ENCODE measurements at regions not wholly inside any gene's neighbourhood (a gene's known extent, or its start where the extent isn't known, plus 50 kb on each side); places are given as distances from the start of the nearest gene placed in this dataset.

- Histone ChIP-seq H3K27ac (ENCODE audit: low read depth, low read length) (no peak overlapping the region), H3K36me3 (ENCODE audit: control insufficient read depth in 3 of 3, insufficient read depth in 3 of 3, low read length in 3 of 3) (no peaks in the 10 kb centered on the region), H3K4me3 (ENCODE audit: low read length in 3 of 3) (no peak overlapping the region), H3K9me3 (ENCODE audit: control insufficient read depth in 3 of 3, low read length in 3 of 3) (no peaks in the 10 kb centered on the region), H3K4me1 (ENCODE audit: control insufficient read depth in 3 of 3, insufficient read depth in 3 of 3, low read length in 3 of 3) (no peaks in the 10 kb centered on the region), H3K9ac (ENCODE audit: low read depth in 1 of 3, low read length in 3 of 3) (no peak overlapping the region), H3K27me3 (ENCODE audit: control insufficient read depth in 3 of 3, insufficient read depth in 3 of 3, low read length in 3 of 3) (no peaks in the 10 kb centered on the region)
These were observed 189.3 kb upstream of the NOCT start for GRCh38 chr4:138826322-138826721.

- H3K27me3 ChIP-seq (ENCODE audit: control insufficient read depth in 3 of 3, insufficient read depth in 3 of 3, low read length in 3 of 3) = no peaks in the 10 kb centered on the region
- H3K9ac ChIP-seq (ENCODE audit: low read depth in 1 of 3, low read length in 3 of 3) = no peak overlapping the region
- no peaks in the 10 kb centered on the region for H3K9me3 ChIP-seq (ENCODE audit: control insufficient read depth in 3 of 3, low read length in 3 of 3)
- no peak overlapping the region for H3K4me3 ChIP-seq (ENCODE audit: low read length in 3 of 3)
- H3K4me1 ChIP-seq (ENCODE audit: control insufficient read depth in 3 of 3, insufficient read depth in 3 of 3, low read length in 3 of 3) = no peaks in the 10 kb centered on the region
- H3K27ac ChIP-seq (ENCODE audit: low read depth, low read length) = no peak overlapping the region
- H3K36me3 ChIP-seq (ENCODE audit: control insufficient read depth in 3 of 3, insufficient read depth in 3 of 3, low read length in 3 of 3) = no peaks in the 10 kb centered on the region
These were observed 194.2 kb upstream of the NOCT start for GRCh38 chr4:138821331-138821730.

- no peaks in the 10 kb centered on the region for H3K9me3 ChIP-seq (ENCODE audit: control insufficient read depth in 3 of 3, low read length in 3 of 3)
- H3K9ac ChIP-seq (ENCODE audit: low read depth in 1 of 3, low read length in 3 of 3) = no peak overlapping the region
- H3K27me3 ChIP-seq (ENCODE audit: control insufficient read depth in 3 of 3, insufficient read depth in 3 of 3, low read length in 3 of 3) = no peaks in the 10 kb centered on the region
- H3K4me3 ChIP-seq (ENCODE audit: low read length in 3 of 3) = no peak overlapping the region
- H3K4me1 ChIP-seq (ENCODE audit: control insufficient read depth in 3 of 3, insufficient read depth in 3 of 3, low read length in 3 of 3) = no peaks in the 10 kb centered on the region
- no peak overlapping the region for H3K27ac ChIP-seq (ENCODE audit: low read depth, low read length)
- H3K36me3 ChIP-seq (ENCODE audit: control insufficient read depth in 3 of 3, insufficient read depth in 3 of 3, low read length in 3 of 3) = no peaks in the 10 kb centered on the region
These were observed 198.7 kb upstream of the NOCT start for GRCh38 chr4:138816875-138817274.

- H3K27ac ChIP-seq (ENCODE audit: low read depth, low read length) = no peak overlapping the region
- no peaks in the 10 kb centered on the region for H3K4me1 ChIP-seq (ENCODE audit: control insufficient read depth in 3 of 3, insufficient read depth in 3 of 3, low read length in 3 of 3)
- H3K9me3 ChIP-seq (ENCODE audit: control insufficient read depth in 3 of 3, low read length in 3 of 3) = no peaks in the 10 kb centered on the region
- H3K27me3 ChIP-seq (ENCODE audit: control insufficient read depth in 3 of 3, insufficient read depth in 3 of 3, low read length in 3 of 3) = no peaks in the 10 kb centered on the region
- H3K36me3 ChIP-seq (ENCODE audit: control insufficient read depth in 3 of 3, insufficient read depth in 3 of 3, low read length in 3 of 3) = no peaks in the 10 kb centered on the region
- no peak overlapping the region for H3K9ac ChIP-seq (ENCODE audit: low read depth in 1 of 3, low read length in 3 of 3)
- no peak overlapping the region for H3K4me3 ChIP-seq (ENCODE audit: low read length in 3 of 3)
These were observed 199.8 kb upstream of the NOCT start for GRCh38 chr4:138815811-138816210.

- Histone ChIP-seq H3K36me3 (ENCODE audit: control insufficient read depth in 3 of 3, insufficient read depth in 3 of 3, low read length in 3 of 3) (no peaks in the 10 kb centered on the region), H3K4me3 (ENCODE audit: low read length in 3 of 3) (no peak overlapping the region), H3K4me1 (ENCODE audit: control insufficient read depth in 3 of 3, insufficient read depth in 3 of 3, low read length in 3 of 3) (no peaks in the 10 kb centered on the region), H3K9me3 (ENCODE audit: control insufficient read depth in 3 of 3, low read length in 3 of 3) (no peaks in the 10 kb centered on the region), H3K27me3 (ENCODE audit: control insufficient read depth in 3 of 3, insufficient read depth in 3 of 3, low read length in 3 of 3) (peaks cover 0 to 2% (median 0%) of the 10 kb centered on the region in 3 donors), H3K9ac (ENCODE audit: low read depth in 1 of 3, low read length in 3 of 3) (no peak overlapping the region), H3K27ac (ENCODE audit: low read depth, low read length) (no peak overlapping the region)
These were observed 209.8 kb upstream of the NOCT start for GRCh38 chr4:138805736-138806135.

GRCh38 chr4:138804711-138805110, 210.9 kb upstream of the NOCT start:
- H3K4me1 ChIP-seq (ENCODE audit: control insufficient read depth in 3 of 3, insufficient read depth in 3 of 3, low read length in 3 of 3) = no peaks in the 10 kb centered on the region
- no peak overlapping the region for H3K27ac ChIP-seq (ENCODE audit: low read depth, low read length)
- H3K27me3 ChIP-seq (ENCODE audit: control insufficient read depth in 3 of 3, insufficient read depth in 3 of 3, low read length in 3 of 3) = peaks cover 0 to 2% (median 0%) of the 10 kb centered on the region in 3 donors
- H3K36me3 ChIP-seq (ENCODE audit: control insufficient read depth in 3 of 3, insufficient read depth in 3 of 3, low read length in 3 of 3) = no peaks in the 10 kb centered on the region
- H3K4me3 ChIP-seq (ENCODE audit: low read length in 3 of 3) = no peak overlapping the region
- no peak overlapping the region for H3K9ac ChIP-seq (ENCODE audit: low read depth in 1 of 3, low read length in 3 of 3)
- no peaks in the 10 kb centered on the region for H3K9me3 ChIP-seq (ENCODE audit: control insufficient read depth in 3 of 3, low read length in 3 of 3)

GRCh38 chr4:138803051-138803450, 212.5 kb upstream of the NOCT start:
- Histone ChIP-seq H3K27ac (ENCODE audit: low read depth, low read length) (no peak overlapping the region), H3K4me3 (ENCODE audit: low read length in 3 of 3) (no peak overlapping the region), H3K9me3 (ENCODE audit: control insufficient read depth in 3 of 3, low read length in 3 of 3) (no peaks in the 10 kb centered on the region), H3K36me3 (ENCODE audit: control insufficient read depth in 3 of 3, insufficient read depth in 3 of 3, low read length in 3 of 3) (no peaks in the 10 kb centered on the region), H3K4me1 (ENCODE audit: control insufficient read depth in 3 of 3, insufficient read depth in 3 of 3, low read length in 3 of 3) (no peaks in the 10 kb centered on the region), H3K27me3 (ENCODE audit: control insufficient read depth in 3 of 3, insufficient read depth in 3 of 3, low read length in 3 of 3) (peaks cover 0 to 2% (median 0%) of the 10 kb centered on the region in 3 donors), H3K9ac (ENCODE audit: low read depth in 1 of 3, low read length in 3 of 3) (no peak overlapping the region)

GRCh38 chr4:138802499-138802898, 213.1 kb upstream of the NOCT start:
- Histone ChIP-seq H3K4me1 (ENCODE audit: control insufficient read depth in 3 of 3, insufficient read depth in 3 of 3, low read length in 3 of 3) (no peaks in the 10 kb centered on the region), H3K27me3 (ENCODE audit: control insufficient read depth in 3 of 3, insufficient read depth in 3 of 3, low read length in 3 of 3) (peaks cover 0 to 2% (median 0%) of the 10 kb centered on the region in 3 donors), H3K36me3 (ENCODE audit: control insufficient read depth in 3 of 3, insufficient read depth in 3 of 3, low read length in 3 of 3) (no peaks in the 10 kb centered on the region), H3K9me3 (ENCODE audit: control insufficient read depth in 3 of 3, low read length in 3 of 3) (no peaks in the 10 kb centered on the region), H3K9ac (ENCODE audit: low read depth in 1 of 3, low read length in 3 of 3) (no peak overlapping the region), H3K27ac (ENCODE audit: low read depth, low read length) (no peak overlapping the region), H3K4me3 (ENCODE audit: low read length in 3 of 3) (no peak overlapping the region)

GRCh38 chr4:138800421-138800820, 215.2 kb upstream of the NOCT start:
- no peaks in the 10 kb centered on the region for H3K27me3 ChIP-seq (ENCODE audit: control insufficient read depth in 3 of 3, insufficient read depth in 3 of 3, low read length in 3 of 3)
- H3K4me3 ChIP-seq (ENCODE audit: low read length in 3 of 3) = no peak overlapping the region
- no peaks in the 10 kb centered on the region for H3K36me3 ChIP-seq (ENCODE audit: control insufficient read depth in 3 of 3, insufficient read depth in 3 of 3, low read length in 3 of 3)
- no peak overlapping the region for H3K9ac ChIP-seq (ENCODE audit: low read depth in 1 of 3, low read length in 3 of 3)
- no peaks in the 10 kb centered on the region for H3K4me1 ChIP-seq (ENCODE audit: control insufficient read depth in 3 of 3, insufficient read depth in 3 of 3, low read length in 3 of 3)
- no peaks in the 10 kb centered on the region for H3K9me3 ChIP-seq (ENCODE audit: control insufficient read depth in 3 of 3, low read length in 3 of 3)
- H3K27ac ChIP-seq (ENCODE audit: low read depth, low read length) = no peak overlapping the region

- Histone ChIP-seq H3K9me3 (ENCODE audit: control insufficient read depth in 3 of 3, low read length in 3 of 3) (no peaks in the 10 kb centered on the region), H3K4me1 (ENCODE audit: control insufficient read depth in 3 of 3, insufficient read depth in 3 of 3, low read length in 3 of 3) (no peaks in the 10 kb centered on the region), H3K36me3 (ENCODE audit: control insufficient read depth in 3 of 3, insufficient read depth in 3 of 3, low read length in 3 of 3) (no peaks in the 10 kb centered on the region), H3K27me3 (ENCODE audit: control insufficient read depth in 3 of 3, insufficient read depth in 3 of 3, low read length in 3 of 3) (no peaks in the 10 kb centered on the region), H3K27ac (ENCODE audit: low read depth, low read length) (no peak overlapping the region), H3K4me3 (ENCODE audit: low read length in 3 of 3) (no peak overlapping the region), H3K9ac (ENCODE audit: low read depth in 1 of 3, low read length in 3 of 3) (no peak overlapping the region)
These were observed 217.2 kb upstream of the NOCT start for GRCh38 chr4:138798404-138798803.

- Histone ChIP-seq H3K36me3 (ENCODE audit: control insufficient read depth in 3 of 3, insufficient read depth in 3 of 3, low read length in 3 of 3) (no peaks in the 10 kb centered on the region), H3K27me3 (ENCODE audit: control insufficient read depth in 3 of 3, insufficient read depth in 3 of 3, low read length in 3 of 3) (no peaks in the 10 kb centered on the region), H3K4me3 (ENCODE audit: low read length in 3 of 3) (no peak overlapping the region), H3K9ac (ENCODE audit: low read depth in 1 of 3, low read length in 3 of 3) (no peak overlapping the region), H3K27ac (ENCODE audit: low read depth, low read length) (no peak overlapping the region), H3K9me3 (ENCODE audit: control insufficient read depth in 3 of 3, low read length in 3 of 3) (no peaks in the 10 kb centered on the region), H3K4me1 (ENCODE audit: control insufficient read depth in 3 of 3, insufficient read depth in 3 of 3, low read length in 3 of 3) (no peaks in the 10 kb centered on the region)
These were observed 217.9 kb upstream of the NOCT start for GRCh38 chr4:138797646-138798045.
